ENCODE measurements at regions not wholly inside any gene's neighbourhood (a gene's known extent, or its start where the extent isn't known, plus 50 kb on each side); places are given as distances from the start of the nearest gene placed in this dataset.

DNA sequence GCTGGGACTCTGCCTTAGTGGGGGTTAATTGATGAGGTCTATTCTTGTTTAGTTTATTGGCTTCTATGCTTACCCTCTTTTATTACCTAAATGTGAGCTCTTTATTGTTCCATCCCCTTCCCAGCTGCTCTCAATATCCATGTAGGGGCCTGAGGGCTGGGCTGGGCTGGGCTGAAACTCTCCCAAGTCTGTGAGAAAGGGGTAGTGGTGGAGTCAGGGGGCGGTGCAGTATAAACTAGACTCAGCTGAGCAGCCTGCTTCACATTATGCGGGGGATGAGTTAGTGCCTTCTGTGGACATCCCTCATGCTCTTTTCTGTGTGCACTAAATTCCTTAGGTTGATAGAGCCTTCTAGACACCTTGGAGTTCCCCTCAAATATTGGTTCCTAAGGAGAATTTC lies 451.8 kb upstream of the PTGER4 start:
- Histone ChIP-seq H3K9ac (ENCODE audit: extremely low read depth, insufficient read length, low read length) (no peak overlapping the region), H3K18ac (ENCODE audit: insufficient read length, low read depth, low read length) (no peak overlapping the region), H3T11ph (ENCODE audit: low read length) (no peak overlapping the region), H4K20me1 (ENCODE audit: control insufficient read depth, insufficient read depth, insufficient read length) (no peaks in the 10 kb centered on the region), H3K4me2 (ENCODE audit: insufficient read depth, insufficient read length, low read length) (no peak overlapping the region), H2BK120ac (ENCODE audit: low read depth, low read length, poor library complexity, severe bottlenecking) (no peak overlapping the region), H2AK5ac (ENCODE audit: insufficient read length, low read length) (no peak overlapping the region), H4K8ac (replicated peaks; ENCODE audit: insufficient read length, low read depth, low read length) (no peak overlapping the region), H3K23ac (ENCODE audit: insufficient read length, low read depth, low read length) (no peak overlapping the region), H3K23me2 (ENCODE audit: insufficient read length, low read depth, low read length, poor library complexity, severe bottlenecking) (no peaks in the 10 kb centered on the region), H3K9me3 (ENCODE audit: control insufficient read depth, low read depth, low read length) (no peaks in the 10 kb centered on the region), H3K79me1 (ENCODE audit: insufficient read depth, low read depth, low read length, poor library complexity, severe bottlenecking) (no peaks in the 10 kb centered on the region), H3K14ac (ENCODE audit: insufficient read depth, low read length) (no peak overlapping the region), H2BK20ac (ENCODE audit: low read depth, low read length, poor library complexity, severe bottlenecking) (no peak overlapping the region), H3K27ac (ENCODE audit: insufficient read length, low read depth, low read length) (no peak overlapping the region), H3K4me1 (ENCODE audit: insufficient read depth, low read length) (no peaks in the 10 kb centered on the region), H2BK5ac (ENCODE audit: insufficient read length, low read length) (no peak overlapping the region), H3K4ac (ENCODE audit: low read depth, low read length) (no peak overlapping the region), H2BK15ac (ENCODE audit: low read depth, low read length) (no peak overlapping the region), H2AFZ (ENCODE audit: low read length) (no peak overlapping the region), H3K27me3 (ENCODE audit: insufficient read depth, low read length) (no peaks in the 10 kb centered on the region), H4K91ac (ENCODE audit: insufficient read length, low read depth, low read length) (no peak overlapping the region), H4K5ac (ENCODE audit: insufficient read length, low read depth, low read length) (no peak overlapping the region), H2BK12ac (ENCODE audit: insufficient read length, low read depth, low read length) (no peak overlapping the region), H3K79me2 (ENCODE audit: insufficient read depth, low read length) (no peaks in the 10 kb centered on the region), H3K56ac (ENCODE audit: insufficient read length, low read depth, low read length) (no peak overlapping the region)
- H3K4me1 Mint-ChIP-seq = peaks cover 10 to 14% of the 10 kb centered on the region in 2 experiments; a peak in 3 of 4 replicates
- H3K4me3 Mint-ChIP-seq = no peak overlapping the region
- no peak for DNase-seq
- no peaks in the 10 kb centered on the region for H3K9me3 Mint-ChIP-seq
- no peaks in the 10 kb centered on the region for H3K27me3 Mint-ChIP-seq (ENCODE audit: low read depth)
- TF ChIP-seq, protein P1, sequence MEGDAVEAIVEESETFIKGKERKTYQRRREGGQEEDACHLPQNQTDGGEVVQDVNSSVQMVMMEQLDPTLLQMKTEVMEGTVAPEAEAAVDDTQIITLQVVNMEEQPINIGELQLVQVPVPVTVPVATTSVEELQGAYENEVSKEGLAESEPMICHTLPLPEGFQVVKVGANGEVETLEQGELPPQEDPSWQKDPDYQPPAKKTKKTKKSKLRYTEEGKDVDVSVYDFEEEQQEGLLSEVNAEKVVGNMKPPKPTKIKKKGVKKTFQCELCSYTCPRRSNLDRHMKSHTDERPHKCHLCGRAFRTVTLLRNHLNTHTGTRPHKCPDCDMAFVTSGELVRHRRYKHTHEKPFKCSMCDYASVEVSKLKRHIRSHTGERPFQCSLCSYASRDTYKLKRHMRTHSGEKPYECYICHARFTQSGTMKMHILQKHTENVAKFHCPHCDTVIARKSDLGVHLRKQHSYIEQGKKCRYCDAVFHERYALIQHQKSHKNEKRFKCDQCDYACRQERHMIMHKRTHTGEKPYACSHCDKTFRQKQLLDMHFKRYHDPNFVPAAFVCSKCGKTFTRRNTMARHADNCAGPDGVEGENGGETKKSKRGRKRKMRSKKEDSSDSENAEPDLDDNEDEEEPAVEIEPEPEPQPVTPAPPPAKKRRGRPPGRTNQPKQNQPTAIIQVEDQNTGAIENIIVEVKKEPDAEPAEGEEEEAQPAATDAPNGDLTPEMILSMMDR (conservative IDR thresholded peaks at IDR 0.05) = no peak
- peak overlapping the region in 1 of 3 experiments; percentile 31; a peak in 1 of 7 replicates for H3K27ac Mint-ChIP-seq
- no CpG with 5 or more reads among the region's 2 CpGs for WGBS (ENCODE audit: extremely low coverage, insufficient read length, low lambda C conversion rate)
- no peaks in the 10 kb centered on the region for H3K36me3 Mint-ChIP-seq (ENCODE audit: insufficient read depth in 1 of 3, low read depth in 3 of 3)

All from H9 (cell line).